ENCODE measurements at regions not wholly inside any gene's neighbourhood (a gene's known extent, or its start where the extent isn't known, plus 50 kb on each side); places are given as distances from the start of the nearest gene placed in this dataset.

DNA sequence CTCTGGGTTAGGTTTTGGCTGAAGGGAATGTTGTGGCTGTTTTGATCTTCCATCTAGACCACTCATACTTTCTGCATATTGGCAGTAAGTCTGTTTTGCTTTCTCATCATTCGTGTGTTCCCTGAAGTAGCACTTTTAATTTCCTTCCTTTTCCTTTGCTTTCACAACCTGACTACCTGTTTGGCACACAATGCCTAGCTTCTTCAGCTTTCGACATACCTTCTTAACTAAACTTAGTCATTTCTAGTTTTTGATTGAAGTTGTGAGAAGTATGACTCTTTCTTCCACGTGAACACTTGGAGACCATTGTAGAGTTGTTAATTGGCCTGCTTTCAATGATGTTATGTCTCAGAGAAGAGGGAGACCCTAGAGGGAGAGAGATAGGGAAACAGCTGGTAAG, 123.6 kb upstream of the EPB41L3 start:
- POLR2A ChIA-PET, result interaction anchor here (0.9 kb wide), 1 partner anchor 37 kb away, joined by 3 read pairs; no protein-coding TSS in a partner anchor
- CTCF ChIA-PET, result no interaction called here
- TF ChIP-seq ZNF302 (tag by site-specific recombination; IDR thresholded peaks at IDR 0.05; ENCODE audit: low read depth), result no peak
- no peak for TF ChIP-seq ZBTB8A (tag by site-specific recombination; IDR thresholded peaks at IDR 0.05)
- TF ChIP-seq ZNF354C (tag by site-specific recombination; IDR thresholded peaks at IDR 0.05; ENCODE audit: borderline replicate concordance, low read depth), result no peak
- no peak for TF ChIP-seq BCL11B (tag by site-specific recombination; IDR thresholded peaks at IDR 0.05; ENCODE audit: low read depth)
- no peak for TF ChIP-seq ZNF48 (tag by site-specific recombination; IDR thresholded peaks at IDR 0.05)
- TF ChIP-seq, protein P1, sequence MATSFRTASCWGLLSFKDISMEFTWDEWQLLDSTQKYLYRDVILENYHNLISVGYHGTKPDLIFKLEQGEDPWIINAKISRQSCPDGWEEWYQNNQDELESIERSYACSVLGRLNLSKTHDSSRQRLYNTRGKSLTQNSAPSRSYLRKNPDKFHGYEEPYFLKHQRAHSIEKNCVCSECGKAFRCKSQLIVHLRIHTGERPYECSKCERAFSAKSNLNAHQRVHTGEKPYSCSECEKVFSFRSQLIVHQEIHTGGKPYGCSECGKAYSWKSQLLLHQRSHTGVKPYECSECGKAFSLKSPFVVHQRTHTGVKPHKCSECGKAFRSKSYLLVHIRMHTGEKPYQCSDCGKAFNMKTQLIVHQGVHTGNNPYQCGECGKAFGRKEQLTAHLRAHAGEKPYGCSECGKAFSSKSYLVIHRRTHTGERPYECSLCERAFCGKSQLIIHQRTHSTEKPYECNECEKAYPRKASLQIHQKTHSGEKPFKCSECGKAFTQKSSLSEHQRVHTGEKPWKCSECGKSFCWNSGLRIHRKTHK (tag by site-specific recombination; IDR thresholded peaks at IDR 0.05), result no peak
- no peak for TF ChIP-seq EGR2 (tag by site-specific recombination; IDR thresholded peaks at IDR 0.05; ENCODE audit: low read depth)
- no peak for TF ChIP-seq SALL2 (tag by site-specific recombination; IDR thresholded peaks at IDR 0.05; ENCODE audit: borderline replicate concordance)
- TF ChIP-seq GLIS1 (tag by site-specific recombination; IDR thresholded peaks at IDR 0.05), result no peak
- no peak for TF ChIP-seq ZNF596 (tag by site-specific recombination; IDR thresholded peaks at IDR 0.05)

DNA sequence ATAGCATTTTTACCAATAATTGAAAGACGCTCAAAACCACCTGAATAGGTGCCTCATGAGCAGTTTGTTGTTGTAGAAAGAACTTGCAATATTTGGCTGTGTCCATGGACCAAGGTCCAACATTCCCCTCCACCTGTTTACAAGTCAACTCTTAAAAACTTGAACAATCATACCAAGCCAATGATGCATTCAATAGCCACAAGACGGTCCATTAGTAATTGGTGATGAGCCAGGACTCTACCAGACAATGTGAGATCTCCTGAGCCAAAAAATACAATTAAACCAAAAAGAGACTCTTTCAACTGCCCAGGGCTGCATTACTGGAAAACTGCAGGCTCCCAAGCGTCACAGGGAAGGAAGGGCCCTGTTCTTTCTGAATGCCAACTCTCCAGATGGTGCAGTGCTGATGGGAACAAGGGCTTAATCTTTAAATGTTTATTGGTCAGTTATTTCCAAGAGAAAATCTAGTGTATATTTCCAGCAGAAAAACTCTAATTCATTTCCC, 118.8 kb upstream of the EPB41L3 start:
- Histone ChIP-seq H3K27ac (ENCODE audit: extremely low read depth, low read depth, low read length) (no peak overlapping the region), H3K4me1 (ENCODE audit: control insufficient read depth, insufficient read depth, low read length) (no peaks in the 10 kb centered on the region), H3K9me3 (ENCODE audit: control insufficient read depth, insufficient read depth, low read depth, low read length) (no peaks in the 10 kb centered on the region), H3K36me3 (ENCODE audit: control insufficient read depth in 2 of 2, insufficient read depth in 1 of 2, low read length in 2 of 2) (no peaks in the 10 kb centered on the region), H3K4me3 (ENCODE audit: low read depth, low read length) (no peak overlapping the region)
- CTCF ChIA-PET, result no interaction called here
- TF ChIP-seq ZNF121 (tag by site-specific recombination; IDR thresholded peaks at IDR 0.05) (no peak), REPIN1 (tag by site-specific recombination; IDR thresholded peaks at IDR 0.05; ENCODE audit: low read depth) (no peak), ZNF501 (tag by site-specific recombination; IDR thresholded peaks at IDR 0.05) (no peak), ZFP69B (tag by site-specific recombination; IDR thresholded peaks at IDR 0.05) (no peak), ZNF138 (tag by site-specific recombination; IDR thresholded peaks at IDR 0.05; ENCODE audit: borderline replicate concordance) (no peak), ZNF555 (tag by site-specific recombination; conservative IDR thresholded peaks at IDR 0.05) (no peak), ZNF140 (tag by site-specific recombination; IDR thresholded peaks at IDR 0.05) (no peak), ZNF2 (tag by site-specific recombination; IDR thresholded peaks at IDR 0.05) (no peak), FEZF1 (tag by site-specific recombination; IDR thresholded peaks at IDR 0.05) (no peak), ZNF292 (tag by site-specific recombination; IDR thresholded peaks at IDR 0.05; ENCODE audit: borderline replicate concordance, low read depth) (no peak), ZNF791 (tag by site-specific recombination; IDR thresholded peaks at IDR 0.05) (no peak)
- TF ChIP-seq, protein P2, sequence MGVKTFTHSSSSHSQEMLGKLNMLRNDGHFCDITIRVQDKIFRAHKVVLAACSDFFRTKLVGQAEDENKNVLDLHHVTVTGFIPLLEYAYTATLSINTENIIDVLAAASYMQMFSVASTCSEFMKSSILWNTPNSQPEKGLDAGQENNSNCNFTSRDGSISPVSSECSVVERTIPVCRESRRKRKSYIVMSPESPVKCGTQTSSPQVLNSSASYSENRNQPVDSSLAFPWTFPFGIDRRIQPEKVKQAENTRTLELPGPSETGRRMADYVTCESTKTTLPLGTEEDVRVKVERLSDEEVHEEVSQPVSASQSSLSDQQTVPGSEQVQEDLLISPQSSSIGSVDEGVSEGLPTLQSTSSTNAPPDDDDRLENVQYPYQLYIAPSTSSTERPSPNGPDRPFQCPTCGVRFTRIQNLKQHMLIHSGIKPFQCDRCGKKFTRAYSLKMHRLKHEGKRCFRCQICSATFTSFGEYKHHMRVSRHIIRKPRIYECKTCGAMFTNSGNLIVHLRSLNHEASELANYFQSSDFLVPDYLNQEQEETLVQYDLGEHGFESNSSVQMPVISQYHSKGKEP (tag by site-specific recombination; IDR thresholded peaks at IDR 0.05), result no peak
- POLR2A ChIA-PET, result no interaction called here

More for the DNA sequence above, 123.6 kb upstream of the EPB41L3 start:
- Histone ChIP-seq H3K4me1 (ENCODE audit: control insufficient read depth, insufficient read depth, low read length) (no peaks in the 10 kb centered on the region), H3K36me3 (ENCODE audit: control insufficient read depth in 2 of 2, insufficient read depth in 1 of 2, low read length in 2 of 2) (no peaks in the 10 kb centered on the region), H3K27ac (ENCODE audit: extremely low read depth, low read depth, low read length) (no peak overlapping the region), H3K9me3 (ENCODE audit: control insufficient read depth, insufficient read depth, low read depth, low read length) (no peaks in the 10 kb centered on the region), H3K4me3 (ENCODE audit: low read depth, low read length) (no peak overlapping the region)
